SK-N-SH treated with all-trans-retinoic acid at 6 μM for 48 hours (cell line): ENCODE measurements at regions not wholly inside any gene's neighbourhood (a gene's known extent, or its start where the extent isn't known, plus 50 kb on each side); places are given as distances from the start of the nearest gene placed in this dataset.

ENCODE experiments used
- ATAC-seq: fragments of 200-7000 bp; cut with Tn5 transposase; 3 replicates; pipeline ENCODE4 v1.9.1; 2020; ENCODE audit warnings: mild to moderate bottlenecking, moderate library complexity
- ARNTL ChIP-seq: fragments of 450-650 bp; formaldehyde crosslinking; IDR thresholded peaks from 2 replicates; pipeline ENCODE4 v1.5.0; 2020; ENCODE audit warnings: low read depth, mild to moderate bottlenecking, moderate library complexity, borderline replicate concordance
- CREB5 ChIP-seq: fragments of 250-450 bp; sonication (Bioruptor Pico); IDR thresholded peaks from 2 replicates; pipeline ENCODE4 v1.5.1; 2020; ENCODE audit warnings: low read depth, mild to moderate bottlenecking, moderate library complexity
- CSDC2 ChIP-seq: fragments of 250-450 bp; sonication (Bioruptor Pico); IDR thresholded peaks from 2 replicates; pipeline ENCODE4 v1.5.0; 2020; ENCODE audit warnings: mild to moderate bottlenecking, moderate library complexity
- ESRRG ChIP-seq: fragments of 250-450 bp; sonication (Bioruptor Pico); IDR thresholded peaks from 2 replicates; pipeline ENCODE4 v1.6.1; 2021; ENCODE audit warnings: mild to moderate bottlenecking
- GLIS3 ChIP-seq: fragments of 250-450 bp; sonication (Bioruptor Pico); IDR thresholded peaks from 2 replicates; pipeline ENCODE4 v1.5.0; 2020; ENCODE audit warnings: mild to moderate bottlenecking, moderate library complexity
- ISL1 ChIP-seq: fragments of 250-450 bp; sonication (Bioruptor Pico); IDR thresholded peaks from 2 replicates; pipeline ENCODE4 v2.1.2; 2022; ENCODE audit warnings: mild to moderate bottlenecking, moderate library complexity
- PPARA ChIP-seq: fragments of 250-450 bp; sonication (Bioruptor Pico); IDR thresholded peaks from 2 replicates; pipeline ENCODE4 v1.5.0; 2020; ENCODE audit warnings: mild to moderate bottlenecking, borderline replicate concordance
- RARB ChIP-seq: fragments of 250-450 bp; sonication (Bioruptor Pico); IDR thresholded peaks from 2 replicates; pipeline ENCODE4 v1.8.0; 2021; ENCODE audit warnings: mild to moderate bottlenecking, moderate library complexity
- SNAI2 ChIP-seq: fragments of 250-450 bp; sonication (Bioruptor Pico); IDR thresholded peaks from 2 replicates; pipeline ENCODE4 v1.5.0; 2020; ENCODE audit warnings: mild to moderate bottlenecking, moderate library complexity
- TCF4 ChIP-seq: fragments of 250-450 bp; sonication (Bioruptor Pico); IDR thresholded peaks from 2 replicates; pipeline ENCODE4 v1.8.0; 2021; ENCODE audit warnings: mild to moderate bottlenecking, moderate library complexity, borderline replicate concordance
- TOX ChIP-seq: fragments of 250-450 bp; sonication (Bioruptor Pico); IDR thresholded peaks from 2 replicates; pipeline ENCODE4 v1.8.0; 2021; ENCODE audit warnings: mild to moderate bottlenecking, moderate library complexity, borderline replicate concordance
- ZC3H10 ChIP-seq: fragments of 250-450 bp; sonication (Bioruptor Pico); IDR thresholded peaks from 2 replicates; pipeline ENCODE4 v1.5.1; 2021; ENCODE audit warnings: mild to moderate bottlenecking, moderate library complexity
- ZFP3 ChIP-seq: fragments of 250-450 bp; sonication (Bioruptor Pico); IDR thresholded peaks from 2 replicates; pipeline ENCODE4 v1.5.0; 2020; ENCODE audit warnings: mild to moderate bottlenecking, moderate library complexity
- ZFP30 ChIP-seq: fragments of 450-650 bp; formaldehyde crosslinking; IDR thresholded peaks from 2 replicates; pipeline ENCODE4 v1.5.0; 2022; ENCODE audit warnings: mild to moderate bottlenecking, moderate library complexity
- ZNF565 ChIP-seq: fragments of 450-650 bp; formaldehyde crosslinking; conservative IDR thresholded peaks from 2 replicates; pipeline ENCODE4 v1.5.0; 2020; ENCODE audit warnings: low read depth, mild to moderate bottlenecking, moderate library complexity
- ZNF8 ChIP-seq: fragments of 450-650 bp; formaldehyde crosslinking; IDR thresholded peaks from 2 replicates; pipeline ENCODE4 v1.5.0; 2020; ENCODE audit warnings: mild to moderate bottlenecking, moderate library complexity
- TF ChIP-seq, protein P1 (sequence below): fragments of 250-450 bp; sonication (Bioruptor Pico); IDR thresholded peaks from 2 replicates; pipeline ENCODE4 v1.8.0; 2020; ENCODE audit warnings: mild to moderate bottlenecking, moderate library complexity, borderline replicate concordance
- TF ChIP-seq, protein P2 (sequence below): fragments of 250-450 bp; sonication (Bioruptor Pico); IDR thresholded peaks from 2 replicates; pipeline ENCODE4 v1.5.0; 2020; ENCODE audit warnings: mild to moderate bottlenecking, moderate library complexity
- TF ChIP-seq, protein P3 (sequence below): fragments of 250-450 bp; sonication (Bioruptor Pico); IDR thresholded peaks from 2 replicates; pipeline ENCODE4 v1.8.0; 2021; ENCODE audit warnings: low read depth, mild to moderate bottlenecking, moderate library complexity, borderline replicate concordance

GRCh38 chr1:83583351-83584014 lies 415.4 kb downstream of the TTLL7 start:
- peak; percentile 56; the same call in 2 of the 3 replicates for ATAC-seq
- TF ChIP-seq RARB (CRISPR knock-in tag) (no peak), ZNF8 (CRISPR knock-in tag) (no peak), CSDC2 (CRISPR knock-in tag) (no peak), TCF4 (CRISPR knock-in tag) (no peak), CREB5 (CRISPR knock-in tag) (no peak), ARNTL (CRISPR knock-in tag) (no peak), ISL1 (CRISPR knock-in tag) (no peak), ZFP30 (CRISPR knock-in tag) (no peak)

- no peak for TF ChIP-seq CSDC2 (CRISPR knock-in tag)
- no peak for ATAC-seq
Measured at GRCh38 chr1:83581747-83582146, 417.2 kb downstream of the TTLL7 start.

DNA sequence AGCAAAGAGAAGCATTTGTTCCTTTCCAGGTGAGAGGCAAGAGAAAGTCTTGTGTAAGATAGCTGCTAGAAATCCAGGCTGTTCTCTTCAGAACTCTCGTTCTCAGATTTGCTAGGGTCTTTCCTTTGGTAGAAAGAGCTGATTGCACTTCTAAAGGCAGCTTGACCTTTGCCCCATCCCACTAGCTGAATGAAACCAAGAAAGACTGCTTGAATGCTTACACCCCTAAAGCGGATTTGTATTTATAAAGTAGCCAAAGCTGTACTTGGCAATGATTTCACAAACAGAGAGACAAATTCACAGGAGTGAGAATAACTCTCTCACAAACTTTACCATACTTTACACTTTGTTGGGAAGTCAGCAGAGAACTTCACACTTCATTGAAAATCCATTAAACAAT lies 424.1 kb downstream of the TTLL7 start:
- no peak for ATAC-seq
- TF ChIP-seq, protein P1, sequence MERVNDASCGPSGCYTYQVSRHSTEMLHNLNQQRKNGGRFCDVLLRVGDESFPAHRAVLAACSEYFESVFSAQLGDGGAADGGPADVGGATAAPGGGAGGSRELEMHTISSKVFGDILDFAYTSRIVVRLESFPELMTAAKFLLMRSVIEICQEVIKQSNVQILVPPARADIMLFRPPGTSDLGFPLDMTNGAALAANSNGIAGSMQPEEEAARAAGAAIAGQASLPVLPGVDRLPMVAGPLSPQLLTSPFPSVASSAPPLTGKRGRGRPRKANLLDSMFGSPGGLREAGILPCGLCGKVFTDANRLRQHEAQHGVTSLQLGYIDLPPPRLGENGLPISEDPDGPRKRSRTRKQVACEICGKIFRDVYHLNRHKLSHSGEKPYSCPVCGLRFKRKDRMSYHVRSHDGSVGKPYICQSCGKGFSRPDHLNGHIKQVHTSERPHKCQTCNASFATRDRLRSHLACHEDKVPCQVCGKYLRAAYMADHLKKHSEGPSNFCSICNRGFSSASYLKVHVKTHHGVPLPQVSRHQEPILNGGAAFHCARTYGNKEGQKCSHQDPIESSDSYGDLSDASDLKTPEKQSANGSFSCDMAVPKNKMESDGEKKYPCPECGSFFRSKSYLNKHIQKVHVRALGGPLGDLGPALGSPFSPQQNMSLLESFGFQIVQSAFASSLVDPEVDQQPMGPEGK: no peak
- TF ChIP-seq CREB5 (CRISPR knock-in tag) (no peak), TCF4 (CRISPR knock-in tag) (no peak), ZNF8 (CRISPR knock-in tag) (no peak), SNAI2 (CRISPR knock-in tag) (no peak), ESRRG (no peak), GLIS3 (no peak)
- TF ChIP-seq, protein P2, sequence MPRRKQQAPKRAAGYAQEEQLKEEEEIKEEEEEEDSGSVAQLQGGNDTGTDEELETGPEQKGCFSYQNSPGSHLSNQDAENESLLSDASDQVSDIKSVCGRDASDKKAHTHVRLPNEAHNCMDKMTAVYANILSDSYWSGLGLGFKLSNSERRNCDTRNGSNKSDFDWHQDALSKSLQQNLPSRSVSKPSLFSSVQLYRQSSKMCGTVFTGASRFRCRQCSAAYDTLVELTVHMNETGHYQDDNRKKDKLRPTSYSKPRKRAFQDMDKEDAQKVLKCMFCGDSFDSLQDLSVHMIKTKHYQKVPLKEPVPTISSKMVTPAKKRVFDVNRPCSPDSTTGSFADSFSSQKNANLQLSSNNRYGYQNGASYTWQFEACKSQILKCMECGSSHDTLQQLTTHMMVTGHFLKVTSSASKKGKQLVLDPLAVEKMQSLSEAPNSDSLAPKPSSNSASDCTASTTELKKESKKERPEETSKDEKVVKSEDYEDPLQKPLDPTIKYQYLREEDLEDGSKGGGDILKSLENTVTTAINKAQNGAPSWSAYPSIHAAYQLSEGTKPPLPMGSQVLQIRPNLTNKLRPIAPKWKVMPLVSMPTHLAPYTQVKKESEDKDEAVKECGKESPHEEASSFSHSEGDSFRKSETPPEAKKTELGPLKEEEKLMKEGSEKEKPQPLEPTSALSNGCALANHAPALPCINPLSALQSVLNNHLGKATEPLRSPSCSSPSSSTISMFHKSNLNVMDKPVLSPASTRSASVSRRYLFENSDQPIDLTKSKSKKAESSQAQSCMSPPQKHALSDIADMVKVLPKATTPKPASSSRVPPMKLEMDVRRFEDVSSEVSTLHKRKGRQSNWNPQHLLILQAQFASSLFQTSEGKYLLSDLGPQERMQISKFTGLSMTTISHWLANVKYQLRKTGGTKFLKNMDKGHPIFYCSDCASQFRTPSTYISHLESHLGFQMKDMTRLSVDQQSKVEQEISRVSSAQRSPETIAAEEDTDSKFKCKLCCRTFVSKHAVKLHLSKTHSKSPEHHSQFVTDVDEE (CRISPR knock-in tag): no peak

- no peak for ATAC-seq
- TF ChIP-seq GLIS3 (no peak), PPARA (CRISPR knock-in tag) (no peak), ZFP3 (CRISPR knock-in tag) (no peak), RARB (CRISPR knock-in tag) (no peak), ESRRG (no peak), TOX (CRISPR knock-in tag) (no peak), SNAI2 (CRISPR knock-in tag) (no peak), ZC3H10 (no peak), CREB5 (CRISPR knock-in tag) (no peak), ARNTL (CRISPR knock-in tag) (no peak), ZNF565 (CRISPR knock-in tag) (no peak)
- TF ChIP-seq, protein P2 (CRISPR knock-in tag): no peak
- TF ChIP-seq, protein P1: no peak
- TF ChIP-seq, protein P3, sequence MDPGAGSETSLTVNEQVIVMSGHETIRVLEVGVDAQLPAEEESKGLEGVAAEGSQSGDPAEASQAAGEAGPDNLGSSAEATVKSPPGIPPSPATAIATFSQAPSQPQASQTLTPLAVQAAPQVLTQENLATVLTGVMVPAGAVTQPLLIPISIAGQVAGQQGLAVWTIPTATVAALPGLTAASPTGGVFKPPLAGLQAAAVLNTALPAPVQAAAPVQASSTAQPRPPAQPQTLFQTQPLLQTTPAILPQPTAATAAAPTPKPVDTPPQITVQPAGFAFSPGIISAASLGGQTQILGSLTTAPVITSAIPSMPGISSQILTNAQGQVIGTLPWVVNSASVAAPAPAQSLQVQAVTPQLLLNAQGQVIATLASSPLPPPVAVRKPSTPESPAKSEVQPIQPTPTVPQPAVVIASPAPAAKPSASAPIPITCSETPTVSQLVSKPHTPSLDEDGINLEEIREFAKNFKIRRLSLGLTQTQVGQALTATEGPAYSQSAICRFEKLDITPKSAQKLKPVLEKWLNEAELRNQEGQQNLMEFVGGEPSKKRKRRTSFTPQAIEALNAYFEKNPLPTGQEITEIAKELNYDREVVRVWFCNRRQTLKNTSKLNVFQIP (CRISPR knock-in tag): no peak
Measured at GRCh38 chr1:83573776-83574175, 425.2 kb downstream of the TTLL7 start.
